Stimulated activated CD4-positive, alpha-beta T cell treated with anti-CD3 and anti-CD28 coated beads, TNF-alpha, amount 100 ng/mL, for 24 hours (primary cell): ENCODE measurements at regions not wholly inside any gene's neighbourhood (a gene's known extent, or its start where the extent isn't known, plus 50 kb on each side); places are given as distances from the start of the nearest gene placed in this dataset.
"Not testable (repeated sequence)": the region's sequence is repeated elsewhere in the genome, so short reads cannot be mapped to it uniquely, and the experiment has no call there.

Experiments
- DNase-seq, 3 experiments: peaks; one replicate each; pipeline ENCODE4 v3.0.0-alpha.2; 2020; ENCODE audit warnings: low read depth in 3 of 3

DNA sequence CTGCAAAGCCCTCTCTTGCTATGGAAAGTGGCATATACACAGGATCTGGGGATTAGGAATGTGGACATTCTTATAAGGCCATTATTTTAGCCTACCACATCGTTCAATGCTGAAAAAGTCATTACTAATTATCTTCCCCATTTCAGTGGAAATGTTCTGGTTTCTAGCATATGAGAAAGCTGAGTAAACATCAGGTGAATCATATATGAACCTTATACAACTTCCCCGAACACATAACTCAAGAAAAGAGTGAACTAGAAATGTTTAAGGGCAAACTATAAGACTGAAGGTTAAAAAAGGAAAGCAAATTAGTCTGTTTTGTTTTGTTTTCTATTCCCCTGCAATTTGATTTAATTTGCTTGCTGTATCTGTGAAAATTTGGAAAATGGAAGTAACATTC lies 62.5 kb upstream of the SEC22B start:
- not testable (repeated sequence) for DNase-seq

DNA sequence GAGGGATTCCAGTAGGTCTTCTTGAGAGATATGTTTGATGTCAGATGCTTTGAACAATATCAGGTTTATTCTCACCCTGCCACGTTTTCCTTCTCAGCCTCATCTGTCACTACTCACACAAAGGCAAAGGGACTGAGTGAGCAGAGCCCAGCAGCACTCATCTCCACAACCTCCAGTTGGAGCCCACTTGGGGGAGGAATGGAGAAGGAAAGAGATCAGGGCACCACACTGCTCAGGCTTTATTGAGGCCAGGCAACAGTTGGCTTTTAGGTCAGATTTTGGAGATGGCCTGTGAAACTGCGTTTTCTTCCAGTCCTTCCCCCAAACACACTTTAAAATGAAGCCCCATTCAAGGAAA lies 57.3 kb upstream of the SEC22B start:
- not testable (repeated sequence) for DNase-seq

DNA sequence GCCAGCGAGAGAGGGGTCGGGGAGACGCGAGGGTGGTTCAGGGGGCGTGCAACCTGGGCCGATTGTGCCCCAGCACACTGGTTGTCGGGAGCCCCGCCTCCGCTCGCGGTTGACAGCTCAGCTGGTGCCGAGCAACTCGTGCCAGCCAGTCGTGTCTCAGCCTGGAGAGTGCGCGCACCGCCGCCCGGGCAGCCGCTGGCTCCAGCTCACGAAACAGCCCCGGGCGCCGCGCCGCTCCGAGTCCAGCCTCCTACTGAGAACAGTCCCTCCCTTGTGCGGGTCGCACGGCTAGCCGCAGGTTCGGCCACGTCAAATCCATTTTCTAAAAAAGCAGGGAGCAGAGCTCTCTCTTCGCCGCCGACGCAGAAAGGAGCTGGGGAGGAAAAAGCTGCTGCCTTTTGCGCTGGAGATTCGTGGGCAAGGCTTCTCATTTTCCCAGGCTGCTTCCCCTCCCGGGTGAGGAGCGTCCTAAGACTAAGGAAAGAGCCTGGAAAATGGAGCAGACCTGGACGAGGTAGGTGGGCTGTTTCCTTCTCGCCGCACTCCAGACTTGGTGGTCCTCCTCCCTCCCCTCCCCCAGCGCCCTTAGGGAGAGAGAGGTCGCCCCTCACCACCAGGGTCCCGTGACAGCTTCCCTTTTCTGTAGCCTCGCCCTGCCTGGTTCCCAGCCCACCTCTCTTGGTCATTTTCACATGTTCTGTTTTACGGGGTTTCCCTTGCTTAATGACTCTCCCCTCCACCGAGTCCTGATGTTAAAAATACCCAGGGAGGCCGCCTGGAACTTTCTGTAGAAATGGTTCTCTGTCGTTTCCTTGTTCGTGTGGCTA lies 56.7 kb upstream of the SEC22B start:
- DNase-seq, result not testable (repeated sequence)

DNA sequence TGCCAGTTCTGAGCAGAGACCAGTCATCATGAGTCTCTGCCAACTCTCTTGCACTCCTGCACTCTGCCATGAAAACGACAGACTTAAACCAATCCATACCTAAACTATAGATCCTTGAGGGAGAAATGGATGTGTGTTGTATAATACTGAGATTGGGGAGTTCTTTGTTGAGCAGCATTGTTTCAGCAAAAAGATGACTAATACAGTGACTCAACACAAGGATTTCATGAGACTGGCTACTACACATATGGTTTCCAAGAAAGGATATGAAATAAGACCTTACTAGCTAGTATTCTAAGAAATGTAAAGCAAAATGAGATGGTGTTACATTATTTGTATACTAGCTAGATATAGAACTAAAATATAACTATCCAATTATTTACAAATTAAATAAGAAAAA lies 53.5 kb upstream of the SEC22B start:
- not testable (repeated sequence) for DNase-seq
